ENCODE measurements at regions not wholly inside any gene's neighbourhood (a gene's known extent, or its start where the extent isn't known, plus 50 kb on each side); places are given as distances from the start of the nearest gene placed in this dataset.

DNA sequence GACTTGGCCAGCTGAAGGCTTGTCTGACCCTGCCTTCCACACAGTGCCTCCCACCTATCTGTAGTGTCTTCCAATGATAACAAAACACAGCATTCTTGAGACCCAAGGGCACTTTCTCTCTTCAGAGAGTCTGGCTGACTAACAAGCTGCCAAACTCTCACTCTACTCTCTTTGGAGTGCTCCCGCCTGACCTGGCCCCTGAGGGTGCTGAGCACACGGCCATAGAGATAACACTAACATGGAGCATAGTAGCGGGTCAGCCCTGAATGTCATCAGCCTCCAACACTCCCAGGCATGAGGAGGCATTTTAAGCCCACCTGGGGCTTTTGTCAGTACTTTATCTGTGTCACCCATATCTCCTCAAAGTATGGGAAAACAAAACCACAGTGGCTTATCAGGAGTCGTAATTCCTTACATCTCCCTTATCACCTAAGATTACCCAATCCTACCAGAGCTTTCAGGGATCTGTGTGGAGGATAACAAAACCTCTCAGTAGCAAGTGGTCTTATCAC is 160.3 kb upstream of the TCF4 start (continued):
- TF ChIP-seq, protein P1, sequence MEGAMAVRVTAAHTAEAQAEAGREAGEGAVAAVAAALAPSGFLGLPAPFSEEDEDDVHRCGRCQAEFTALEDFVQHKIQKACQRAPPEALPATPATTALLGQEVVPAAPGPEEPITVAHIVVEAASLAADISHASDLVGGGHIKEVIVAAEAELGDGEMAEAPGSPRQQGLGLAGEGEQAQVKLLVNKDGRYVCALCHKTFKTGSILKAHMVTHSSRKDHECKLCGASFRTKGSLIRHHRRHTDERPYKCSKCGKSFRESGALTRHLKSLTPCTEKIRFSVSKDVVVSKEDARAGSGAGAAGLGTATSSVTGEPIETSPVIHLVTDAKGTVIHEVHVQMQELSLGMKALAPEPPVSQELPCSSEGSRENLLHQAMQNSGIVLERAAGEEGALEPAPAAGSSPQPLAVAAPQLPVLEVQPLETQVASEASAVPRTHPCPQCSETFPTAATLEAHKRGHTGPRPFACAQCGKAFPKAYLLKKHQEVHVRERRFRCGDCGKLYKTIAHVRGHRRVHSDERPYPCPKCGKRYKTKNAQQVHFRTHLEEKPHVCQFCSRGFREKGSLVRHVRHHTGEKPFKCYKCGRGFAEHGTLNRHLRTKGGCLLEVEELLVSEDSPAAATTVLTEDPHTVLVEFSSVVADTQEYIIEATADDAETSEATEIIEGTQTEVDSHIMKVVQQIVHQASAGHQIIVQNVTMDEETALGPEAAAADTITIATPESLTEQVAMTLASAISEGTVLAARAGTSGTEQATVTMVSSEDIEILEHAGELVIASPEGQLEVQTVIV (IDR thresholded peaks at IDR 0.05; ENCODE audit: borderline replicate concordance, partially characterized antibody): no peak

GRCh38 chr18:55744206-55744605 is 156.2 kb upstream of the TCF4 start:
- Histone ChIP-seq H3K4me1 (ENCODE audit: control insufficient read depth, insufficient read depth, low read length) (no peaks in the 10 kb centered on the region), H2AFZ (ENCODE audit: control insufficient read depth, low read depth, low read length) (no peak overlapping the region), H3K4me3 (no peak overlapping the region), H3K27me3 (replicated peaks in 1 of 2; ENCODE audit: control insufficient read depth in 2 of 2, insufficient read depth in 2 of 2, low read length in 1 of 2) (no peaks in the 10 kb centered on the region), H4K20me1 (ENCODE audit: control insufficient read depth, insufficient read depth) (no peaks in the 10 kb centered on the region), H3K4me2 (ENCODE audit: control insufficient read depth, insufficient read depth) (no peak overlapping the region), H3K27ac (ENCODE audit: control insufficient read depth, insufficient read depth) (no peak overlapping the region), H3K9me3 (replicated peaks; ENCODE audit: control insufficient read depth, insufficient read depth, low read length) (no peaks in the 10 kb centered on the region), H3K79me2 (ENCODE audit: control insufficient read depth, insufficient read depth, low read length) (no peaks in the 10 kb centered on the region), H3K36me3 (ENCODE audit: control insufficient read depth in 2 of 2, insufficient read depth in 2 of 2, low read length in 1 of 2) (no peaks in the 10 kb centered on the region), H3K9ac (ENCODE audit: control insufficient read depth, insufficient read depth, low read length) (no peak overlapping the region)
- FAIRE-seq (no peak), ATAC-seq (no peak), DNase-seq (ENCODE audit: low read depth, low spot score) (no peak)
- ChIA-PET RAD21 (ENCODE audit: unreplicated experiment) (no interaction called here), POLR2A (no interaction called here), SMC1A (ENCODE audit: uncharacterized antibody, unreplicated experiment) (no interaction called here), CTCF (no interaction called here)
- intact Hi-C loops (cut with micrococcal nuclease; ENCODE audit: unreplicated experiment) (no loop called here), in situ Hi-C loops (cut with MboI) (no loop called here)
- WGBS (ENCODE audit: insufficient coverage, insufficient replicate concordance, low lambda C conversion rate, missing lambda C conversion rate): 34% methylated on average over 2 of the region's 2 CpGs
- no TSS peak for BruUV-seq (replicated peaks)
- no peak for TF ChIP-seq POU2F2 (IDR thresholded peaks at IDR 0.05; ENCODE audit: borderline replicate concordance, low read depth, low read length)
- TF ChIP-seq BMI1 (IDR thresholded peaks at IDR 0.05; ENCODE audit: borderline replicate concordance): no peak
- TF ChIP-seq, protein P2, sequence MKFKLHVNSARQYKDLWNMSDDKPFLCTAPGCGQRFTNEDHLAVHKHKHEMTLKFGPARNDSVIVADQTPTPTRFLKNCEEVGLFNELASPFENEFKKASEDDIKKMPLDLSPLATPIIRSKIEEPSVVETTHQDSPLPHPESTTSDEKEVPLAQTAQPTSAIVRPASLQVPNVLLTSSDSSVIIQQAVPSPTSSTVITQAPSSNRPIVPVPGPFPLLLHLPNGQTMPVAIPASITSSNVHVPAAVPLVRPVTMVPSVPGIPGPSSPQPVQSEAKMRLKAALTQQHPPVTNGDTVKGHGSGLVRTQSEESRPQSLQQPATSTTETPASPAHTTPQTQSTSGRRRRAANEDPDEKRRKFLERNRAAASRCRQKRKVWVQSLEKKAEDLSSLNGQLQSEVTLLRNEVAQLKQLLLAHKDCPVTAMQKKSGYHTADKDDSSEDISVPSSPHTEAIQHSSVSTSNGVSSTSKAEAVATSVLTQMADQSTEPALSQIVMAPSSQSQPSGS (IDR thresholded peaks at IDR 0.05; ENCODE audit: low read length): no peak
- TF ChIP-seq SMAD1 (IDR thresholded peaks at IDR 0.05; ENCODE audit: low read depth, partially characterized antibody): no peak
- TF ChIP-seq STAT1 (conservative IDR thresholded peaks at IDR 0.05): no peak
- TF ChIP-seq EZH2 (IDR thresholded peaks at IDR 0.05; ENCODE audit: borderline replicate concordance, control insufficient read depth, low read depth, low read length): no peak
- TF ChIP-seq ZZZ3 (IDR thresholded peaks at IDR 0.05; ENCODE audit: control insufficient read depth, insufficient read length, low read depth): no peak
- TF ChIP-seq STAT3 (IDR thresholded peaks at IDR 0.05; ENCODE audit: low read depth, low read length): no peak
- TF ChIP-seq SUPT20H (IDR thresholded peaks at IDR 0.05; ENCODE audit: borderline replicate concordance, control insufficient read depth, low read depth, low read length): no peak
- TF ChIP-seq TCF3 (IDR thresholded peaks at IDR 0.05; ENCODE audit: borderline replicate concordance, insufficient read depth, low read depth, low read length): no peak
- TF ChIP-seq, protein P1 (IDR thresholded peaks at IDR 0.05; ENCODE audit: borderline replicate concordance, partially characterized antibody): no peak
- TF ChIP-seq SREBF1 (IDR thresholded peaks at IDR 0.05; ENCODE audit: low read length): no peak
- TF ChIP-seq, protein P3, sequence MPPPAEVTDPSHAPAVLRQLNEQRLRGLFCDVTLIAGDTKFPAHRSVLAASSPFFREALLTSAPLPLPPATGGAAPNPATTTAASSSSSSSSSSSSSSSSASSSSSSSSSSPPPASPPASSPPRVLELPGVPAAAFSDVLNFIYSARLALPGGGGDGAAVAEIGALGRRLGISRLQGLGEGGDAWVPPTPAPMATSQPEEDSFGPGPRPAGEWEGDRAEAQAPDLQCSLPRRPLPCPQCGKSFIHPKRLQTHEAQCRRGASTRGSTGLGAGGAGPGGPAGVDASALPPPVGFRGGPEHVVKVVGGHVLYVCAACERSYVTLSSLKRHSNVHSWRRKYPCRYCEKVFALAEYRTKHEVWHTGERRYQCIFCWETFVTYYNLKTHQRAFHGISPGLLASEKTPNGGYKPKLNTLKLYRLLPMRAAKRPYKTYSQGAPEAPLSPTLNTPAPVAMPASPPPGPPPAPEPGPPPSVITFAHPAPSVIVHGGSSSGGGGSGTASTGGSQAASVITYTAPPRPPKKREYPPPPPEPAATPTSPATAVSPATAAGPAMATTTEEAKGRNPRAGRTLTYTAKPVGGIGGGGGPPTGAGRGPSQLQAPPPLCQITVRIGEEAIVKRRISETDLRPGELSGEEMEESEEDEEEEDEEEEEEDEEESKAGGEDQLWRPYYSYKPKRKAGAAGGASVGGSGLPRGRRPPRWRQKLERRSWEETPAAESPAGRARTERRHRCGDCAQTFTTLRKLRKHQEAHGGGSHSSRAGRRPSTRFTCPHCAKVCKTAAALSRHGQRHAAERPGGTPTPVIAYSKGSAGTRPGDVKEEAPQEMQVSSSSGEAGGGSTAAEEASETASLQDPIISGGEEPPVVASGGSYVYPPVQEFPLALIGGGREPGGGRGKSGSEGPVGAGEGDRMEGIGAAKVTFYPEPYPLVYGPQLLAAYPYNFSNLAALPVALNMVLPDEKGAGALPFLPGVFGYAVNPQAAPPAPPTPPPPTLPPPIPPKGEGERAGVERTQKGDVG (CRISPR knock-in tag; IDR thresholded peaks at IDR 0.05): no peak
